ENCODE measurements at regions not wholly inside any gene's neighbourhood (a gene's known extent, or its start where the extent isn't known, plus 50 kb on each side); places are given as distances from the start of the nearest gene placed in this dataset.

DNA sequence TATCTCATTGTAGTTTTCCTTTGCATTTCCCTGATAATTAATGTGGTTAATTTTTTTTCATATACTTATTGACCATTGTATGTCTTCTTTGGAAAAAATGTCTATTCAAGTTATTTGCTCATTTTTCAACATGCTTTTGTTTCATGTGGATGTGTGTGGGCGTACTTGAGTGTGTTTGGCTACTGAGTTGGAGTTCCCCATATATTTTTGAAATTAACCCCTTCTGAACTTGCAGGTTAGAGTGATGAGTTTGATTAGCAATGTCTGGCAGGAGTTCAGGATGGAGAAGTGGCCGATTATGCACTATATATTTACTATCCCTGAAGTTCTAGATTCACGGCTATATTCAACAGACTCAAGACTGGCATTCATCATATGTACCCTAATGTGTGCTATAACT is 250.4 kb upstream of the TTC14 start:
- in situ Hi-C loops (cut with MboI; ENCODE audit: low sequenced_read_pairs in 4 of 4) (no loop called here), intact Hi-C loops (cut with DNase I; ENCODE audit: low total_unique reads) (no loop called here)
- Histone ChIP-seq H3K9me3 (no peaks in the 10 kb centered on the region), H3K27me3 (no peaks in the 10 kb centered on the region), H3K4me3 (no peak overlapping the region), H3K27ac (no peak overlapping the region), H3K4me1 (no peaks in the 10 kb centered on the region), H3K36me3 (no peaks in the 10 kb centered on the region)
- DNase-seq (no peak), ATAC-seq (no peak)
- TF ChIP-seq POLR2A (IDR thresholded peaks at IDR 0.05): no peak
- TF ChIP-seq, protein P1, sequence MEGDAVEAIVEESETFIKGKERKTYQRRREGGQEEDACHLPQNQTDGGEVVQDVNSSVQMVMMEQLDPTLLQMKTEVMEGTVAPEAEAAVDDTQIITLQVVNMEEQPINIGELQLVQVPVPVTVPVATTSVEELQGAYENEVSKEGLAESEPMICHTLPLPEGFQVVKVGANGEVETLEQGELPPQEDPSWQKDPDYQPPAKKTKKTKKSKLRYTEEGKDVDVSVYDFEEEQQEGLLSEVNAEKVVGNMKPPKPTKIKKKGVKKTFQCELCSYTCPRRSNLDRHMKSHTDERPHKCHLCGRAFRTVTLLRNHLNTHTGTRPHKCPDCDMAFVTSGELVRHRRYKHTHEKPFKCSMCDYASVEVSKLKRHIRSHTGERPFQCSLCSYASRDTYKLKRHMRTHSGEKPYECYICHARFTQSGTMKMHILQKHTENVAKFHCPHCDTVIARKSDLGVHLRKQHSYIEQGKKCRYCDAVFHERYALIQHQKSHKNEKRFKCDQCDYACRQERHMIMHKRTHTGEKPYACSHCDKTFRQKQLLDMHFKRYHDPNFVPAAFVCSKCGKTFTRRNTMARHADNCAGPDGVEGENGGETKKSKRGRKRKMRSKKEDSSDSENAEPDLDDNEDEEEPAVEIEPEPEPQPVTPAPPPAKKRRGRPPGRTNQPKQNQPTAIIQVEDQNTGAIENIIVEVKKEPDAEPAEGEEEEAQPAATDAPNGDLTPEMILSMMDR (IDR thresholded peaks at IDR 0.05 in 4 of 5, conservative IDR thresholded peaks at IDR 0.05 in 1 of 5): no peak

DNA sequence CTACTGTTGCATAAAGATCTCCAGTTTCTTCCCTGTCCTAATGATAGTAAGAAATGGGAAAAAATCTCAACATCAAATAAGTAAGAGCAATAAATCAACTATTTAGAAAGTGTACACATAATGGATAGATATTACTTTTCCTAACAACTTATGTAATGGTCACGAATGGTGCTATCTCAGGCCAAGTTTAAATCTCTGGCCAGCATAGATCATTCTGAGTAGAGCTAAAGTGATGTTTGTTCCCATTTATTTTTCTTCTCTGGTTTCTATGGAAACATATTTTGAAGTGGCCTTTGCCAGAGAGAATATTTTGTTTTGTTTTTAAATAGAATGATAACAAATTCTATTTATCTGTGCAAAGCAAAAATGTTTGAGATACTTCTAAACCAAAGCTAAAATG is 249.7 kb upstream of the TTC14 start:
- H3K27me3 ChIP-seq: no peaks in the 10 kb centered on the region
- in situ Hi-C loops (cut with MboI; ENCODE audit: low sequenced_read_pairs in 4 of 4): no loop called here
- no peaks in the 10 kb centered on the region for H3K9me3 ChIP-seq
- no peaks in the 10 kb centered on the region for H3K4me1 ChIP-seq
- intact Hi-C loops (cut with DNase I; ENCODE audit: low total_unique reads): no loop called here
- TF ChIP-seq, protein P1 (IDR thresholded peaks at IDR 0.05 in 4 of 5, conservative IDR thresholded peaks at IDR 0.05 in 1 of 5): no peak
- no peak for TF ChIP-seq POLR2A (IDR thresholded peaks at IDR 0.05)
- H3K27ac ChIP-seq: no peak overlapping the region
- no peaks in the 10 kb centered on the region for H3K36me3 ChIP-seq
- no peak overlapping the region for H3K4me3 ChIP-seq
- ATAC-seq: no peak
- DNase-seq: no peak

DNA sequence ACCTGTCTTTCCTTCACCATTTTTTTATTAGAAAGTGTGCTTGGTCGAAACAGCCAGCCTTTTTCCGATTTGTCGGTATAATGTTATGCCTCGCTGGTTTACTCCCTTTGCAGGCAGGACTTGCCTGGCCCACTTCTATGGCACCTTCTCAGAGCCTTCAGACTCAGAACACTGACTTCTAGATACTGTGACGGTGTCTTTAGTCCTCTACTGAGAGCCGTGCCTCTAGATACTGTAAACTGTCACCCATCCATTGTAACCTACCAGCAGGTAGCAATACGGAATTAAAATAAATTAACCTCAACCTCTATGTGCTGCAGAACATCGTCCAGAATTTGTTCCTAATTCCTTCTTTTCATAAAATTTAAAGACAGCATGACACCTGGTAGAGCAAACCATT is 247.7 kb upstream of the TTC14 start:
- no peaks in the 10 kb centered on the region for H3K36me3 ChIP-seq
- DNase-seq (no peak), ATAC-seq (no peak)
- H3K4me1 ChIP-seq: no peaks in the 10 kb centered on the region
- TF ChIP-seq, protein P1 (IDR thresholded peaks at IDR 0.05 in 4 of 5, conservative IDR thresholded peaks at IDR 0.05 in 1 of 5): no peak
- TF ChIP-seq POLR2A (IDR thresholded peaks at IDR 0.05): no peak
- no peaks in the 10 kb centered on the region for H3K9me3 ChIP-seq
- in situ Hi-C loops (cut with MboI; ENCODE audit: low sequenced_read_pairs in 4 of 4) (no loop called here), intact Hi-C loops (cut with DNase I; ENCODE audit: low total_unique reads) (no loop called here)
- no peak overlapping the region for H3K27ac ChIP-seq
- H3K4me3 ChIP-seq: no peak overlapping the region
- H3K27me3 ChIP-seq: no peaks in the 10 kb centered on the region

DNA sequence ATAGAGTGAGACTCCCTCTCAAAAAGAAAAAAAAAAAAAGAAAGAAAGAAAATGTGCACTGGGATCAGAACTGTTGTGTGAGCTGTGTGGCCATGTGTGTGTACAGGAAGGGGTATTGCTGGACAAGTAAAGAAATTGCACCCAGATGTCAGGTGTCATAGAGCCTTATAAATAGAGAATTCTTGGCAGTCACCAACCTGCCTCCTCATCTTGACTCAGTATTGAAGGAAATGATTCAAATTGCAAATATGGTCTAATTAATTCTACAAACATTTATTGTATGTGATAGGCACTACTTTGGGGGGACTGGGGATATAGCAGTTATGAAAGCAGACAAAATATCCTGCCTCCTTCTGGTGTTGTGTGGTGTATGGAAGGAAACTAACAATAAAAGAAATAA is 243.8 kb upstream of the TTC14 start:
- Histone ChIP-seq H3K9me3 (no peaks in the 10 kb centered on the region), H3K27me3 (no peaks in the 10 kb centered on the region), H3K36me3 (no peaks in the 10 kb centered on the region), H3K4me1 (no peaks in the 10 kb centered on the region), H3K4me3 (no peak overlapping the region), H3K27ac (no peak overlapping the region)
- in situ Hi-C loops (cut with MboI; ENCODE audit: low sequenced_read_pairs in 4 of 4): no loop called here
- ATAC-seq (no peak), DNase-seq (no peak)
- intact Hi-C loops (cut with DNase I; ENCODE audit: low total_unique reads): no loop called here
- TF ChIP-seq, protein P1 (IDR thresholded peaks at IDR 0.05 in 4 of 5, conservative IDR thresholded peaks at IDR 0.05 in 1 of 5): no peak
- no peak for TF ChIP-seq POLR2A (IDR thresholded peaks at IDR 0.05)
